ENCODE measurements at regions not wholly inside any gene's neighbourhood (a gene's known extent, or its start where the extent isn't known, plus 50 kb on each side); places are given as distances from the start of the nearest gene placed in this dataset.
"Not testable (repeated sequence)": the region's sequence is repeated elsewhere in the genome, so short reads cannot be mapped to it uniquely, and the experiment has no call there.

DNA sequence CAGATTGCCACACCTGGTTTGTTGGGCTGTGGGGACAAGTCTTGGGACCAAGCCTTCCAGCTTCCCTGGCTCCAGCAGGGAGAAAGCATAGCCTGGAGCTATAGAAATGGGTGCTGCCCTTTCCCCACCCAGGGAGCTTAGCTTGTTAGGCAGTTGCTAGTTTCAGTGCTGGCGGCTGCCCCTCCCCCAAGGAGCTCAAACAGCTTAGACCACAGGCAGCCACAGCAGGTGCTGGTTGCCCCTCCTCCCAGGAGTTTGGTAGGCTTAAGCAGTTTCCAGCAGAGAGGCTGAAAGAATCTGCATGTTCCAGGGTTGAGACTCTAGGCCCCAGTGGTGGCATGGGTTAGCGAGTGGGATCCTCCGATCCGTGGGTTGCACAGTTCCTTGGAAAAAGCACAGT, 889.7 kb downstream of the IGSF11 start:
- DNase-seq = no peak

DNA sequence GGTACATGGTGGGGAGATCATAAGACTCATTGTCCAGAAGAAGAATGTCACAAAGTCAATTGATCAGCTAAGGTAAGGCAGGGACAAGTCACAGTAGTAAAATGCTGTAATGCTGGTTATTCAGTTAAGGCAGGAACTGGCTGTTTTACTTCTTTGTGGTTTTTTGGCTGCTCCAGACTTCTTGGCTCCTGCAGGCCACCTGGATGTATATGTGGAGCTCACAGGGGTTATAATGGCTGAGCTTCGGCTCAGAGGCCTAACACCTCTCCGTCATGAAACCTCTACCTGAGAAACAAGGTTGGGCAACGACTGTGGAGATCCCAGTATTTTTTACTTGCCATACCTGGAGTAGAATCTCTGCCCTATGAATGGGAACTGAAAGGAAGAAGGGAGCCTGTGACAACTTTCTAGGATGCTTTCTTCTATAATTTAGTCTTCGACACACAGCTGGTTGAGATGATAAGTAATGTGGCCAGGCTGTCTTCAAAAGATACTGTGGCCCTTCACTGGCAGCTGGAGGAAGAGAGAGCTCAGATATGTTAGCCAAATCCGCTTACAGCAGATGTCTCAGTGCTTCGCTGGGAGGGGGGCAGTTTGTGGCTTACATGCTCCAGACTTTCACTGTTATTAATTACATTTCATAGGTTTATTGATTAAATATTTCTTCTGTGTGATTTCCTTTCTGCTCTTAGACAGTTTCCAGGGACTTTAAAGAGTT, 887.8 kb downstream of the IGSF11 start:
- DNase-seq = no peak

DNA sequence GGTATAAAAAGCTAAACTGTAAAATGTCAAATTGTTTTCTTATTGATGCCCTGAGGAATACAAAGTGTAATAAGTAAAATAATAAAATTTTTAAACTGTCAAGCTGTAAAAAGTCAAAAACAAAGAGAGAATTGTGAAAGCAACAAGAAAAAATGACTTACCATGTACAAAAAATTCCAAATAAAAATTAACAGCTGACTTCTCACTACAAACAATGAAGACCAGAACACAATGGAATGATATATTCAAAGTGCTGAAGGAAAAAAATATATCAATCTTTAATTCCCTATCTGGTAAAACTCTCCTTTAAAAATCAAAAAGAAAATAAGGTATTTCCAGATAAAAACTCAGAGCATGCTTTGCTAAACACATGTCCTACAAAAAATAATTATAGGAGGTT, 883.5 kb downstream of the IGSF11 start:
- DNase-seq = no peak

DNA sequence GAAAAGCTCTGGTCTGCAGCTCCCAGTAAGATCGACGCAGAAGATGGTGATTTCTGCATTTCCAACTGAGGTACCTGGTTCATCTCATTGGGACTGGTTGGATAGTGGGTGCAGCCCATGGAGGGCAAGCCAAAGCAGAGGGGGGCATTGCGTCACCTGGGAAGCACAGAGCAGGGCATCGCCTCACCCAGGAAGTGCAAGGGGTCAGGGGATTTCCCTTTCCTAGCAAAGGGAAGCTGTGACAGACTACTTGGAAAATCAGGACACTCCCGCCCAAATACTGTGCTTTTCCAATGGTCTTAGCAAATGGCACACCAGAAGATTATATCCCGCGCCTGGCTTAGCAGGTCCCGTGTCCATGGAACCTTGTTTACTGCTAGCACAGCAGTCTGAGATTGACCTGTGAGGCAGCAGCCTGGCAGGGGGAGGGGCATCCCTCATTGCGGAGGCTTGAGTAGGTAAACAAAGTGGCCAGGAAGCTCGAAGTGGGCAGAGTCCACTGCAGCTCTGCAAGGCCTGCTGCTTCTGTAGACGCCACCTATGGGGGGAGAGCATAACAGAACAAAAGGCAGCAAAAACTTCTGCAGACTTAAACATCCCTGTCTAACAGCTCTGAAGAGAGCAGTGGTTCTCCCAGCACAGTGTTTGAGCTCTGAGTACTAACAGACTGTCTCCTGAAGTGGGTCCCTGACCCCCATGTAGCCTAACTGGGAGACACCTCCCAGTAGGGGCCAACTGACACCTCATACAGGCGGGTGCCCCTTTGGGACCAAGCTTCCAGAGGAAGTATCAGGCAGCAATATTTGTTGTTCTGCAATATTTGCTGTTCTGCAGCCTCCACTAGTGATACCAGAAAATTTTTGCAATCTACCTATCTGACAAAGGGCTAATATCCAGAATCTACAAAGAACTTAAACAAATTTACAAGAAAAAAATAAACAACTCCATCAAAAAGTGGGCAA, 871.7 kb downstream of the IGSF11 start:
- not testable (repeated sequence) for DNase-seq

DNA sequence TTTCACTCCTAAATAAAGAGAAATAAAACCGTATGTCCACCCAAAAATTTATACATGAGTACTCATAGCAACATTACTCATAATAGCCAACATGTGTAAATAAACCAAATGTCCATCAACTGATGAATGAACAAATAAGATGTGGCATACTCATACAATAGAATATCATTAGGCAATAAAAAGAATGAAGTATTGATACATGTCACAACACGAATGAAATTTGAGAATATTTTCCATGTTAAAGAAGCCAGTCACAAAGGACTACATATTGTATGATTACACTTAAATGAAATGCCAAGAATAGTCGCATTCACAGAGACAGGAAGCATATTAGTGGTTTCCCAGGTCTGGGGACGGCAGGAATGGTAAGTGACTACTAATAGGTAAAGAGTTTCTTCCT, 869.2 kb downstream of the IGSF11 start:
- no peak for DNase-seq

DNA sequence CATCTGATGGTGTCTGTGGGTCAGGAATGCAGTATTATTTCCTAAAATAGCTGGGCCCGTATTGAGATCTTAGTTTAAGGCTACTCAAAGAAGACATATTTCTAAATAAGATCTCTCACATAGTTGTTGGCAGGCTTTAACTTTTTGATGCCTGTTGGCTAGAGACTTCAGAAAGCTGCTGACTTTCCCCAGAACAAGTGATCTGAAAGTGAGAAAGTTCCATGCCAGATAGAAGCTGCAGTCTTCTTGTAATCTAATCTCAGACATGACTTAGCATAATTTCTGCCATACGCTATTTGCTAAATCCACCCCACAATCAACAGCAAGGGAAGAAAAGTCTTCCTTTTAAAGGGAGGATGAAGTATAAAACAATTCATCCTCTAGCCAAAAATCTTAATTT, 867.1 kb downstream of the IGSF11 start:
- no peak for DNase-seq

DNA sequence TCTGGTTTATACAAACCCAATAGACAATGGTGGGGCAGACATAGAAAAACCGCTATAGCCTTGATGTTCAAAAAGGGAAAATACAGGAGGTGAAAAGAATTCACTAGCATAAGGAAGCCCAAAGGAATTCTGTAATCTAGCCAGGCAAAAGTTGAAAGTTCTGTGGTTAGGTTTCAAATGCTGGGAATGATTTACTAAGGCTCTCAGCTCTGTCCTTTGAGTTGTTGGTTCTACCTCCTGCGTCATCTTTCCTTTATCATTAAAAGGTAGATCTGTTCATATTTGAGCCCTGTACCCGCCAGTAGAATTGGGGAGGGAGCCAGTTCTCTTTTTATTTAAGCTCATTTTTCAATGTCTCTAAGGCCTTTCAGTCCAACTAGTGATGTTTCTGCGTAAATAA, 866.5 kb downstream of the IGSF11 start:
- DNase-seq = no peak

DNA sequence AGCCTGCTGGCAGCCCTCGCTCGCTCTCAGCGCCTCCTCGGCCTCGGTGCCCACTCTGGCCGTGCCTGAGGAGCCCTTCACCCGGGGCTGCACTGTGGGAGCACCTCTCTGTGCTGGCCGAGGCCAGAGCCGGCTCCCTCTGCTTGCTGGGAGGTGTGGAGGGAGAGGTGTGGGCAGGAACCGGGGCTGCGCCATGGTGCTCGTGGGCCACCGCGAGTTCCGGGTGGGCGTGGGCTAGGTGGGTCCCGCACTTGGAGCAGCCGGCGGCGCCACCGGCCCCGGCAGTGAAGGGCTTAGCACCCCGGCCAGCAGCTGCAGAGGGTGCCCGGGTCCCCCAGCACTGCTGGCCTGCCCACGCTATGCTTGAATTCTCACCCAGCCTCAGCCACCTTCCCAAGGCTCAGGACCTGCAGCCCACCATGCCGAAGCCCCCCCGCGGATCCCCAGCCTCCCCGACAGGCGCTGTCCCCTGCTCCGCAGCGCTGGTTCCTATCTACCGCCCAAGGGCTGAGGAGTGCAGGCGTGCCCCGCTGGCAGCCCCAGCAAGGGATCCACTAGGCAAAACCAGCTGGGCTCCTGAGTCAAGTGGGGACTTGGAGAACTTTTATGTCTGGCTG, 863.3 kb downstream of the IGSF11 start:
- no peak for DNase-seq

DNA sequence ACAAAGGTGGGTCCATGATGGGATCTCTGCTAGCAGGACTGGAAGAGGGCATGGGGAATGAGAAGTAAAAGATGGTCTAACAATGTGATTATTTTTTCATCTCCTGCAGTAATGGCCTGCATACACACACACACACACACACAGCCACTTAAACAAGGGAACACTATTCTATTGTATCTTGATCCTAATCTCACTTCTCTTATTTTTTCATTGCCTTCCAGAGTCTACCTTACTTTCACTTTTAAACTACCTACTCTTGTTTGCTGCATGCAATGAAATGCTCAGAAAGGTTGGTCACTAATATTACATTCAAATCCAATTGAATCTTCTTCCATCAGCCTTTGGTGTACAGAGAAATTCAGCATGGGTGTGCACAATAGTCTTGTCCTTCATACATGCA, 853.8 kb downstream of the IGSF11 start:
- no peak for DNase-seq

DNA sequence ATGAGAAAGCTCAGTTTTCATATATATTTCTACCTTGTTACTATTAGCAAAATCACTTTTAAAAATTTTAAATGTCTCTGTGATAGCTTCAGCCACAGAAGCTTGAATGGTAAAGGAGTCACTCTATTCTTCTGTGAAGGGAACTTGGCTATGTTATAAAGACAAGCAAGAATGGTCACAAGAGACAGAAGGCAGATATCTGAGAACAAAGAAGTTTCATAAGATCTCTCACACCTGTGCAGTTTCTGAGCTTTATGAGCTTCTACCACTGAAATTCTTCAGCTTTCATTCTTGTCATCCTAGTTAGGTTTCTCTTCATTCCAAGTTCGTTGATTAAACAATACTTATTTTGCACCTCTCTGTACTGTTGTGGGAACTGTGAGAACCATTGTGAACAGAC, 853.4 kb downstream of the IGSF11 start:
- no peak for DNase-seq

DNA sequence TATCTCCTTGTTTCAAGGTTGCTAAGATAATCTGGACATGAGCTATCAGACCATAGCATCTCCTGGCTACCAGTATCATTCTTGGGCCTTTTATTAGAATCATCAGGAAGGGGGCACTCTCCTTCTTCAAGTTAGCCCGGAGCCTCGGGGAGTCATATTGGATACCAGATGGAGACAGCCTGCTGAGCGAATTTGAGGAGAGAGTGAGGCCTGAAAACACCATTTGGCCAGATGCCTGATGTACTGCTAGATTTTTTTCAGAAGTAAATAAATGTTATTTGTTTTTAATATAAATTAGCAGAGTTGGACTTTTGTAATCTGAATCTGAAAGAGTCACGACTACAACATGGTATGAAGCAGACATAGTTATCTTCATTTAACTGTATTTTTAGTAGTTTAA, 848.6 kb downstream of the IGSF11 start:
- DNase-seq = no peak

DNA sequence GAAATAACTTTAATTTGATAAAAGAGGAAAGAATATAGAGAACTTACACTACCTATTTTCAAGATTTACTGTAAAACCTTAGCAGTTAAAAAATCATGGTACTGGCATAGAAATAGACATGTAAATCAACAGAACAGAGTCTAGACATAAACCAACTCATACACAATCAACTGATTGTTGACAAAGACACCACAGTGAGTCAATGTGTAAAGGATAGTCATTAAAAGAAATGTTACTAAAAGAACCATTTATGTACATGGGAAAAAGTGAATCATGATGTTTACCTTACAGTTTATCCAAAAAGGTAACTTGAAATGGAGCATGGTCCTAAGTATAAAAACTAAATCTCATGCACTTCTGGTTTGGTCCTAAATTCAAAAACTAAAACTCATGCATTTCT, 847.4 kb downstream of the IGSF11 start:
- DNase-seq = no peak

DNA sequence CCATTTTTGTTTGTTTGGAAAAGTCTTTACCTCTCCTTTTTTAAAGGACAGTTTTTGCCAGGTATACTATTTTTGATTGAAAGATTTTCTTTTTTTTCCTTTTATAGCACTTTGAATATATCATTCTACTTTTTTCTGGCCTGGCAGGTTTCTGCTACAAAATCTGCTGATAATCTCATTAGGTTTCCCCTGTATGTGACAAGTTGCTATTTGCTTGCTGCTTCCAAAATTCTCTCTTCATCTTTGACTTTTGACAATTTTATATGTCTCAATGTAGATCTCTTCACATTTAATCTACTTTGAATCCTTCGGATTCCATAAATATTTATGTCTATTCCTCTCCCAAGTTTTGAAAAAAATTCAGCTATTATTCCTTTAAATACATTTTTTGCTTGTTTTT, 838.5 kb downstream of the IGSF11 start:
- DNase-seq = no peak

DNA sequence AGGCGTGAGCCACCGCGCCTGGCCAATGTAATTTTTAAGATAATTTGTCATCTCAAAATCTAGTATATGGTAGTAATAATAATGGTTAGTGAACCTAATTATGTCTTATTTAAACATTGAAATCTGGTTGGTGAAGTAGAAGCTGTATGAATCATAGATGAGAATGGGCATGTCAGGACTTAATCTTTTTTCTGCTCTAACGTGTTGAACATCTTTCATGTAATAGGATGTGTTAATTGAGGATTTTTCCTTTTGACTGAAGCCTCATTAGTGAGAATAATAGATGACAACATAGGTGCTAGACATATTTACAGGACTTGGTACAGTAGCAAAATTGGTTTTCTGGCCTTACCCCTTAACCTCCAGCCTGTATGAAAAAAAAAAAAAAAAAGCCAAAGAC, 835.6 kb downstream of the IGSF11 start:
- no peak for DNase-seq

DNA sequence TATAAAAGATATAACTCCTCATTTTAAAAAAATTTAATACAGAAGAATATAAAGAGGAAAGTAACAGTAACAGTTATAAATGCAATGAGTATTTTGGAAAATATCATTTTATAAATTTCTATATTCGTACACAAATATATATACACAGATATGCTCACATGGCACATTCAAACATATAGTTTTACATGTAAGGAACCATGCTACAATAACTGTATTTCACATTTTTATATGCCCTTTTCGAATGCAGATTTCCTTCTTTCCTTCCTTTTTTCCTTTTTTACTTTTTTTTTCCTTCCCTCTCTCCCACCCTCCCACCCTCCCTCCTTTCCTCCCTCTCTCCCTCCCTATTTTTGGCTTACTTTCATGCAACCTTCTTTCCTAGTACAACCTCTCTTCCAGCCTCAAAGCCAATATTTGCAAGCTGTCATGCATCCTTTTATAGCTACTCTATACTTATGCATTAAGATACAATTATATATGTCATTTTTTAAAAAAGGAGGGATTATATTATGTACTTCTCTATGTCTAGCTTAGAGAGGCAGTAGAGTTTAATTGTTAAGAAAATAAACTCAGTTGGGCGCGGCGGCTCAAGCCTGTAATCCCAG, 830.5 kb downstream of the IGSF11 start:
- no peak for DNase-seq

DNA sequence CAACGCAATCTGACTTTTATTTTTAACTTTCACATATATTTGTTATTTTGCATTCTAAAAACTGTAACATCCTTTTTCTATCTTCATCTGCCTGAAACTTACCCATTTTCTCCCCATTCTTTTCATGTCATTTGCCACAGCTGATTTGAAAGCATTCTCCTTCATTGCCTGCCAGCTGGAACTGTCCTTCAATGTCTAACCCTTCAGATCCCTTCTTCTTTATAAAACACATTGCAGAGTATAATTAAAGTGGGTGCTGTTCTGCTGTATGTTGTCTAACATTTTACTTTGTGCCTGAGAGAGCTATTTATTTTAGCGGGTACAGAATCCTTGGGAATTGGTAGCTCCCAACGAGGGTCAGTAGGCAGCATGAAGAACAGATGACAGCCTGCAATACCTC, 827.4 kb downstream of the IGSF11 start:
- DNase-seq = no peak

DNA sequence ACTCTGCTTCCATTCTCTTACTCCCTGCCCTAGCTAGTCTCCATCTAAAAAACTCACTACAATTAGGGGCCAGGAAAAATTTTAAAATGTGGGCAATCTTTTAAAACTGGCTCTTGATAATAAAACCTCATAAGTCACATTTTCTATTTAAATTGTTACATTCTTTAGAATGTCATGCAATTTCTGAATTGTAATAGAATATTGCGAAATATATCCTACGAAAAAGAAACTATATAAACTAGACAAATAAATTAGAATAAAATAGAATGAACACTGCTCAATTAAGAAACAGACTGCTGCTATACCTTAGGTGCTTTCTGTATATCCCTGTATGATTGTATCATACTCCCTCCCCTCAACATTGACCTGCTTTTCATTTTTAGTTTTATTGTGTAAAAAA, 826.0 kb downstream of the IGSF11 start:
- no peak for DNase-seq

DNA sequence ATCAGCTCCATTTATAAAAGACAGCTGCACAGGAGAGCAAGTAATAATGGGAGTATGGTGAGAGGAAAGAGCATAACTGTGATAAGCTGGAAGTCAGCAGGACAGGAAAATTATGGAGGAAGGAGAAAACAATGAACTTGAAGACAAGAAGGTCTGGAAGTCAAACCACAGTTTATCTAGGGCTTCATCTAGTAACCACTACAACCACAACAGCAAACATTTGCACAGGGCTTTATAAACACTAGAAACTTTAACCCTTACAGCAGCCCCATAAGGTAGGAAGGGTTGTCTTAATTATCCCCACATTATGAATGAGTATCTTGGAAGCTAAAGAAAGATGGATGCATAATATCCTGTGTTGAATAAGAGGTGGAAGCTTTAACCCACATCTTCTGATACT, 820.8 kb downstream of the IGSF11 start:
- DNase-seq = no peak

DNA sequence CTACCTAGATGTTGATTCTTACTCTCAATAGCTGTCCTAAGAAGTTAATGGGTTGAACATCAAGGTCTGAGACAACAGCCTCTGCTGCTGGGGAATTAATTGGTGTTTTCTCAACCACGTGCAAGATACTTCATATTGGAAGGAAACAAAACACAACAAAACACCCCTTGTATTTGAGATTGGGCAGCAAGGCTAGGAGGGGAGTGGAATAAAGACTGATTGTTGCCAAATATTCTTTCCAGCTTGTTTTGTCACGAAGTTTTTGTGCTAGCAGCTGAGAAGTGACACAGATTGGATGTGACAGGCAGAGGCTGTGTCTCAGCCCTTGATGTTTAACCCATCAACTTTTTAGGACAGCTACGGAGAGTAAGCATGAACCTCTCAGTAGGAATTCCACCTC, 808.4 kb downstream of the IGSF11 start:
- no peak for DNase-seq

DNA sequence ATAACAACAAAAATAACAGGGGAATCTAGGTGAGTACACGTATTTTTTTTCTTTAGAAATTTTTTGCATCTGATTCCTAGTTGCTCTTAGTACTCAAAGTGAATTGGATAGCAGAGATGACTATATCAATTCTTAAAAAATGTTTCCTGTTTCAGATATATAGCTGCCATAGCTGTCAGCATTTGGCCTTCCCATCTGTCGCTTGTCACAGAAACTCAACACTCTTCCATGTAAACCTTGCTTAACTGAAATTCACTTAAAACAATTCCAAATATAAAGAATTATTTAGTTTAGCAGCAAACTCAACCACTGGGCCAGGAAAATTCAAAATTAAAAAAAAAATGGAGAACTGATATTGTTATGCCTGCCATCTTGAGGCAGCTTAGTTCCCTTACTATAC, 807.5 kb downstream of the IGSF11 start:
- DNase-seq = no peak

DNA sequence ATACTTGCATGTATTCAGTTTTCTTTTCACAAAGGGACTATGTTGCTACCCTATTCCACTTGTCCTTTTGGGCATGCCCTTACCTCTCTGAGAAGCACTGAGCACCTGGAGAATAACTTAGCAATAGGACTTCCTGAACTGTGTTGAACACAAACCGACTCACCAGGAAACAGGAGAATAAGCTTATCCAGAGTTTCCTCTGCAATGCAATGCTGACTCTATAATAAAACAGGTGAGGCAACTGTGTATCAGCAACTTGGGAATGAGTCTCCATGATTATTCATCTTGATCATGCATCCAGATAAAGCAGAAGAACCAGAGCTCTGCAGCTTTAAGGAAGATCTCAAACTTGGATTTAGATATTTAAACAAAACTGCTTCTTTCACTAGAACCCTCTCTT, 806.5 kb downstream of the IGSF11 start:
- DNase-seq = no peak

DNA sequence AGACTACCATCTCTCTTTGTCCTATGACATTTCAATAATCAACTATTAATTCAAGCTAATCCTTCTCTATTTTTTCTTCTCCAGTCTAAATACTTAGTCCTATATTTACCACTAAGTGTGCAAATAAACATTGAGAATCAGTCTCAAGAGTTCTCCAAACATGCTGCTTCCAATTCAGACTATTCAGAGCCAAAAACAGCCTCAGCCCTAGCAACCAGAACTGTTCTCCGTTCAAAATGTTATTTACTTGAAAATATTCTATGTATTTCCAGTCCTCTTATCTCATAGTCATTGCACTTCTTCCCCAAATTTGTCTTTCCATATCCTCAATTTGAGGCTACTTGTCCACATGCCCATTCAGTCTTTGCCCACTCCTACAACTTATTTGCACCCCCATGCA, 805.5 kb downstream of the IGSF11 start:
- DNase-seq = no peak

DNA sequence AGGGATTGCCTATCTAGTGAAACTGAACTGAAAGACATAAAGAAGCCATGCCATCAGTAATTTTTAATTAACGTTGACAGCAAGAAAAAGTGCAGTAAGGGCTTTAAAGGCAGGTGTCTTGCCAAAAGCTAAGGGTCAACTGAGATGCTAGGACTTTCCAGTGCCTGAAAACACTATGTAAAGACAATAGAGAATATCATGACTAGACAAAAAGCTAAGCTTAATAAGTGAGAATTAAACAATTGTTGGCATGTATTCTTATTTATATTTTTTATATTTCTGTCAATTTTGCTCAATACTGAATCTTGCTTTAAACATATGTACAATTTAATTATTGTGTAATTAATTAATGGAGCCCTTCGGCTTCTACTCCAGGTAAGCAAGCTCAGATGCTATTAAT, 803.1 kb downstream of the IGSF11 start:
- no peak for DNase-seq
